Activated T-cell treated with anti-CD3 and anti-CD28 coated beads, Interleukin-2, amount 50 U/mL, for 24 hours (primary cell): ENCODE measurements at regions not wholly inside any gene's neighbourhood (a gene's known extent, or its start where the extent isn't known, plus 50 kb on each side); places are given as distances from the start of the nearest gene placed in this dataset.
"Not testable (repeated sequence)": the region's sequence is repeated elsewhere in the genome, so short reads cannot be mapped to it uniquely, and the experiment has no call there.

ENCODE experiments used
- DNase-seq: peaks from one replicate; pipeline ENCODE4 v3.0.0-alpha.2; 2020
- H3K27ac Mint-ChIP-seq: 2 replicates; pipeline ENCODE4 v1.8.0; 2020; ENCODE audit warnings: mild to moderate bottlenecking, mixed read lengths
- H3K27me3 Mint-ChIP-seq: 2 replicates; pipeline ENCODE4 v1.8.0; 2020; ENCODE audit warnings: mixed read lengths
- H3K36me3 Mint-ChIP-seq: 2 replicates; pipeline ENCODE4 v1.8.0; 2020; ENCODE audit warnings: low read depth, mixed read lengths
- H3K4me1 Mint-ChIP-seq: 2 replicates; pipeline ENCODE4 v1.8.0; 2020; ENCODE audit warnings: low read depth, mixed read lengths
- H3K4me3 Mint-ChIP-seq: 2 replicates; pipeline ENCODE4 v1.8.0; 2020; ENCODE audit warnings: mild to moderate bottlenecking, moderate library complexity, mixed read lengths
- H3K9me3 Mint-ChIP-seq: 2 replicates; pipeline ENCODE4 v1.8.0; 2020; ENCODE audit warnings: mixed read lengths

GRCh38 chr6:103409475-103409874, 1450.2 kb downstream of the HACE1 start:
- peaks cover 1% of the 10 kb centered on the region for H3K9me3 Mint-ChIP-seq
- no peaks in the 10 kb centered on the region for H3K4me1 Mint-ChIP-seq
- H3K27me3 Mint-ChIP-seq = no peaks in the 10 kb centered on the region
- no peak for DNase-seq
- no peaks in the 10 kb centered on the region for H3K36me3 Mint-ChIP-seq
- H3K4me3 Mint-ChIP-seq = no peak overlapping the region
- H3K27ac Mint-ChIP-seq = no peak overlapping the region

GRCh38 chr6:103405321-103405720, 1454.4 kb downstream of the HACE1 start:
- H3K27ac Mint-ChIP-seq = no peak overlapping the region
- no peak overlapping the region for H3K4me3 Mint-ChIP-seq
- DNase-seq = no peak
- H3K4me1 Mint-ChIP-seq = no peaks in the 10 kb centered on the region
- no peaks in the 10 kb centered on the region for H3K36me3 Mint-ChIP-seq
- H3K9me3 Mint-ChIP-seq = peaks cover 5% of the 10 kb centered on the region
- H3K27me3 Mint-ChIP-seq = no peaks in the 10 kb centered on the region

- DNase-seq = no peak
- no peaks in the 10 kb centered on the region for H3K4me1 Mint-ChIP-seq
- no peak overlapping the region for H3K27ac Mint-ChIP-seq
- H3K4me3 Mint-ChIP-seq = no peak overlapping the region
- peaks cover 5% of the 10 kb centered on the region for H3K9me3 Mint-ChIP-seq
- H3K27me3 Mint-ChIP-seq = no peaks in the 10 kb centered on the region
- H3K36me3 Mint-ChIP-seq = no peaks in the 10 kb centered on the region
Observed at GRCh38 chr6:103404799-103405198, 1454.9 kb downstream of the HACE1 start.

- H3K36me3 Mint-ChIP-seq = no peaks in the 10 kb centered on the region
- no peaks in the 10 kb centered on the region for H3K27me3 Mint-ChIP-seq
- DNase-seq = no peak
- H3K4me1 Mint-ChIP-seq = no peaks in the 10 kb centered on the region
- H3K4me3 Mint-ChIP-seq = no peak overlapping the region
- H3K27ac Mint-ChIP-seq = no peak overlapping the region
- H3K9me3 Mint-ChIP-seq = peaks cover 13% of the 10 kb centered on the region
Observed at GRCh38 chr6:103396768-103397167, 1463.0 kb downstream of the HACE1 start.

GRCh38 chr6:103379272-103379671, 1480.4 kb downstream of the HACE1 start:
- H3K9me3 Mint-ChIP-seq = peaks cover 3% of the 10 kb centered on the region
- no peaks in the 10 kb centered on the region for H3K27me3 Mint-ChIP-seq
- H3K4me3 Mint-ChIP-seq = no peak overlapping the region
- no peaks in the 10 kb centered on the region for H3K36me3 Mint-ChIP-seq
- no peak overlapping the region for H3K27ac Mint-ChIP-seq
- no peaks in the 10 kb centered on the region for H3K4me1 Mint-ChIP-seq
- DNase-seq = no peak

- no peaks in the 10 kb centered on the region for H3K36me3 Mint-ChIP-seq
- no peak overlapping the region for H3K27ac Mint-ChIP-seq
- no peaks in the 10 kb centered on the region for H3K4me1 Mint-ChIP-seq
- peaks cover 6% of the 10 kb centered on the region for H3K9me3 Mint-ChIP-seq
- H3K27me3 Mint-ChIP-seq = no peaks in the 10 kb centered on the region
- H3K4me3 Mint-ChIP-seq = no peak overlapping the region
- no peak for DNase-seq
Observed at GRCh38 chr6:103367212-103367611, 1492.5 kb downstream of the HACE1 start.

- Mint-ChIP-seq H3K36me3 (no peaks in the 10 kb centered on the region), H3K9me3 (peaks cover 11% of the 10 kb centered on the region), H3K4me1 (no peaks in the 10 kb centered on the region), H3K4me3 (no peak overlapping the region), H3K27ac (no peak overlapping the region), H3K27me3 (no peaks in the 10 kb centered on the region)
- no peak for DNase-seq
Observed at GRCh38 chr6:103356531-103356930, 1503.2 kb downstream of the HACE1 start.

GRCh38 chr6:103344554-103345163, 1515.1 kb downstream of the HACE1 start:
- DNase-seq = no peak
- Mint-ChIP-seq H3K36me3 (no peaks in the 10 kb centered on the region), H3K27ac (no peak overlapping the region), H3K4me1 (no peaks in the 10 kb centered on the region), H3K9me3 (no peaks in the 10 kb centered on the region), H3K4me3 (no peak overlapping the region), H3K27me3 (no peaks in the 10 kb centered on the region)

GRCh38 chr6:103335412-103335811, 1524.3 kb downstream of the HACE1 start:
- Mint-ChIP-seq H3K27ac (no peak overlapping the region), H3K9me3 (no peaks in the 10 kb centered on the region), H3K36me3 (no peaks in the 10 kb centered on the region)

GRCh38 chr6:103326760-103327757, 1532.7 kb downstream of the HACE1 start:
- Mint-ChIP-seq H3K4me1 (no peaks in the 10 kb centered on the region), H3K36me3 (no peaks in the 10 kb centered on the region), H3K4me3 (no peak overlapping the region), H3K27me3 (no peaks in the 10 kb centered on the region), H3K9me3 (no peaks in the 10 kb centered on the region), H3K27ac (no peak overlapping the region)
- no peak for DNase-seq

More at GRCh38 chr6:103335412-103335811, 1524.3 kb downstream of the HACE1 start:
- DNase-seq = no peak
- H3K4me1 Mint-ChIP-seq = no peaks in the 10 kb centered on the region
- no peak overlapping the region for H3K4me3 Mint-ChIP-seq
- no peaks in the 10 kb centered on the region for H3K27me3 Mint-ChIP-seq

GRCh38 chr6:103313432-103313831, 1546.3 kb downstream of the HACE1 start:
- H3K27me3 Mint-ChIP-seq = no peaks in the 10 kb centered on the region
- H3K27ac Mint-ChIP-seq = no peak overlapping the region
- H3K4me3 Mint-ChIP-seq = no peak overlapping the region
- H3K36me3 Mint-ChIP-seq = no peaks in the 10 kb centered on the region
- DNase-seq = no peak
- H3K9me3 Mint-ChIP-seq = peaks cover 5% of the 10 kb centered on the region
- no peaks in the 10 kb centered on the region for H3K4me1 Mint-ChIP-seq

- not testable (repeated sequence) for DNase-seq, H3K27ac Mint-ChIP-seq, H3K27me3 Mint-ChIP-seq, H3K36me3 Mint-ChIP-seq, H3K4me1 Mint-ChIP-seq, H3K4me3 Mint-ChIP-seq
- H3K9me3 Mint-ChIP-seq = peaks cover 25% of the 10 kb centered on the region
Observed at GRCh38 chr6:103294376-103294775, 1565.3 kb downstream of the HACE1 start.

GRCh38 chr6:103284835-103285234, 1574.9 kb downstream of the HACE1 start:
- Mint-ChIP-seq H3K4me1 (no peaks in the 10 kb centered on the region), H3K4me3 (no peak overlapping the region), H3K36me3 (no peaks in the 10 kb centered on the region), H3K27ac (no peak overlapping the region), H3K9me3 (peaks cover 8% of the 10 kb centered on the region), H3K27me3 (no peaks in the 10 kb centered on the region)
- DNase-seq = no peak

- Mint-ChIP-seq H3K9me3 (peaks cover 6% of the 10 kb centered on the region), H3K27ac (no peak overlapping the region), H3K27me3 (no peaks in the 10 kb centered on the region), H3K4me3 (no peak overlapping the region), H3K36me3 (no peaks in the 10 kb centered on the region), H3K4me1 (no peaks in the 10 kb centered on the region)
- no peak for DNase-seq
Observed at GRCh38 chr6:103280417-103280816, 1579.3 kb downstream of the HACE1 start.

- Mint-ChIP-seq H3K27me3 (no peaks in the 10 kb centered on the region), H3K9me3 (peaks cover 5% of the 10 kb centered on the region), H3K36me3 (no peaks in the 10 kb centered on the region), H3K4me3 (no peak overlapping the region), H3K27ac (no peak overlapping the region), H3K4me1 (no peaks in the 10 kb centered on the region)
- no peak for DNase-seq
Observed at GRCh38 chr6:103277936-103278335, 1581.8 kb downstream of the HACE1 start.
